IMR-90 (cell line): ENCODE measurements at regions not wholly inside any gene's neighbourhood (a gene's known extent, or its start where the extent isn't known, plus 50 kb on each side); places are given as distances from the start of the nearest gene placed in this dataset.

Source experiments
- ATAC-seq: fragments of 200-7000 bp; cut with Tn5 transposase; 2 replicates; pipeline ENCODE4 v1.9.1; 2020; ENCODE audit warnings: low read depth, mild to moderate bottlenecking, moderate library complexity
- BruUV-seq: library from RNA; stranded (reverse); fragments of 400-500 nt; replicated peaks from 2 replicates; lab custom pipeline; 2021; lab: Mats Ljungman, UMichigan
- CTCF ChIA-PET: fragments of 300-600 bp; formaldehyde crosslinking; extraction: SDS; loops from one replicate; lab custom pipeline; 2021; ENCODE audit warnings: antibody characterized with exemption; lab: Yijun Ruan, JAX
- POLR2A ChIA-PET: fragments of 300-600 bp; sonication (Branson Sonifier 250); formaldehyde crosslinking; loops from one replicate; lab custom pipeline; 2022; ENCODE audit warnings: antibody characterized with exemption; ENCODE audit not compliant: unreplicated experiment; lab: Charles Lee
- DNase-seq: peaks from one replicate; pipeline ENCODE4 v3.0.0; 2013
- H2AFZ ChIP-seq: replicated peaks from 2 replicates; pipeline ENCODE3; 2013; ENCODE audit warnings: low read length, mild to moderate bottlenecking; ENCODE audit not compliant: poor library complexity
- H2AK5ac ChIP-seq: 2 replicates; pipeline ENCODE4 v1.6.1; 2013; ENCODE audit warnings: low read depth, low read length, inconsistent platforms
- H2AK9ac ChIP-seq: replicated peaks from 2 replicates; pipeline ENCODE3; 2013; ENCODE audit warnings: mild to moderate bottlenecking, low read depth, low read length, moderate library complexity; ENCODE audit not compliant: poor library complexity
- H2BK120ac ChIP-seq: 2 replicates; pipeline ENCODE4 v1.6.1; 2013; ENCODE audit warnings: low read depth, low read length, inconsistent platforms
- H2BK15ac ChIP-seq: 3 replicates; pipeline ENCODE4 v1.6.1; 2013; ENCODE audit warnings: low read depth, low read length, inconsistent platforms
- H2BK20ac ChIP-seq: 2 replicates; pipeline ENCODE4 v1.6.1; 2013; ENCODE audit warnings: low read depth, mild to moderate bottlenecking, inconsistent platforms, low read length, moderate library complexity
- H2BK5ac ChIP-seq: 2 replicates; pipeline ENCODE4 v1.6.1; 2013; ENCODE audit warnings: mild to moderate bottlenecking, low read depth, low read length, inconsistent platforms; ENCODE audit not compliant: poor library complexity, severe bottlenecking
- H3K14ac ChIP-seq: replicated peaks from 2 replicates; pipeline ENCODE4 v1.6.1; 2013; ENCODE audit warnings: low read depth, low read length, inconsistent platforms
- H3K18ac ChIP-seq: 2 replicates; pipeline ENCODE4 v1.6.1; 2013; ENCODE audit warnings: low read depth, low read length, control low read depth
- H3K23ac ChIP-seq: 2 replicates; pipeline ENCODE4 v1.6.1; 2013; ENCODE audit warnings: low read depth, low read length, inconsistent platforms
- H3K27ac ChIP-seq: 2 replicates; pipeline ENCODE4 v1.5.1; 2013; ENCODE audit warnings: mild to moderate bottlenecking, control low read depth, low read length; ENCODE audit not compliant: insufficient read depth
- H3K27me3 ChIP-seq: 2 replicates; pipeline ENCODE4 v1.6.1; 2013; ENCODE audit warnings: low read length; ENCODE audit not compliant: control insufficient read depth, insufficient read depth
- H3K36me3 ChIP-seq: 2 replicates; pipeline ENCODE4 v1.6.1; 2013; ENCODE audit warnings: low read length, mixed read lengths; ENCODE audit not compliant: control insufficient read depth, insufficient read depth
- H3K4ac ChIP-seq: 2 replicates; pipeline ENCODE4 v1.6.1; 2013; ENCODE audit warnings: low read depth, low read length, inconsistent platforms
- H3K4me1 ChIP-seq: 2 replicates; pipeline ENCODE4 v1.6.1; 2013; ENCODE audit warnings: low read length, mixed read lengths; ENCODE audit not compliant: control insufficient read depth, insufficient read depth
- H3K4me2 ChIP-seq: 2 replicates; pipeline ENCODE4 v1.6.1; 2013; ENCODE audit warnings: low read depth, mild to moderate bottlenecking, control low read depth, low read length, moderate library complexity
- H3K4me3 ChIP-seq: 2 replicates; pipeline ENCODE4 v1.5.1; 2013; ENCODE audit warnings: low read depth, mild to moderate bottlenecking, control low read depth, low read length, moderate library complexity; ENCODE audit not compliant: insufficient read depth
- H3K56ac ChIP-seq: 2 replicates; pipeline ENCODE4 v1.6.1; 2013; ENCODE audit warnings: low read length, inconsistent platforms; ENCODE audit not compliant: insufficient read depth; ENCODE audit errors: extremely low read depth
- H3K79me1 ChIP-seq, 2 experiments: 2 replicates each; pipeline ENCODE4 v1.6.1; 2013; ENCODE audit warnings: low read length in 2 of 2, inconsistent platforms in 1 of 2, low read depth in 1 of 2
- H3K9ac ChIP-seq: 2 replicates; pipeline ENCODE4 v1.6.1; 2013; ENCODE audit warnings: low read depth, low read length, control low read depth
- H3K9me1 ChIP-seq: 2 replicates; pipeline ENCODE4 v1.6.1; 2013; ENCODE audit warnings: low read length, inconsistent platforms; ENCODE audit not compliant: insufficient read depth
- H3K9me3 ChIP-seq: 2 replicates; pipeline ENCODE4 v1.6.1; 2013; ENCODE audit warnings: low read length; ENCODE audit not compliant: control insufficient read depth, insufficient read depth
- H4K20me1 ChIP-seq: 2 replicates; pipeline ENCODE4 v1.6.1; 2013; ENCODE audit warnings: low read length, inconsistent platforms; ENCODE audit not compliant: insufficient read depth
- H4K5ac ChIP-seq: 2 replicates; pipeline ENCODE4 v1.6.1; 2013; ENCODE audit warnings: mild to moderate bottlenecking, low read depth, low read length, control low read depth
- H4K8ac ChIP-seq, 2 experiments: 2 replicates each; pipeline ENCODE4 v1.6.1; 2013; ENCODE audit warnings: low read depth in 2 of 2, low read length in 2 of 2, control low read depth in 1 of 2, inconsistent platforms in 1 of 2
- H4K91ac ChIP-seq: 2 replicates; pipeline ENCODE4 v1.6.1; 2013; ENCODE audit warnings: low read depth, low read length, inconsistent platforms; ENCODE audit not compliant: insufficient read depth
- SMC3 ChIP-seq: fragments of 150-350 bp; IDR thresholded peaks from 2 replicates; pipeline ENCODE4 v1.6.1; 2016; ENCODE audit warnings: low read depth, mild to moderate bottlenecking, antibody characterized with exemption, low read length, moderate library complexity
- WGBS, 2 experiments: methylation state at CpG; one replicate each; pipeline versions ENCODE4 v1.1.5 to v1.1.7; 2013; ENCODE audit warnings: missing lambda C conversion rate in 2 of 2; ENCODE audit not compliant: insufficient read length in 1 of 2; ENCODE audit errors: extremely low coverage in 2 of 2; 5-methylcytosine and 5-hydroxymethylcytosine counted together
- dilution Hi-C: fragments of 300-500 bp; cut with HindIII; formaldehyde crosslinking; loops from one replicate; pipeline ENCODE4 v1.14.3; 2018; ENCODE audit warnings: low sequenced_read_pairs; ENCODE audit not compliant: unreplicated experiment
- in situ Hi-C: fragments of 300-500 bp; cut with MboI; formaldehyde crosslinking; loops from 3 replicates; pipeline ENCODE4 v1.14.3; 2019; ENCODE audit warnings: low sequenced_read_pairs, inconsistent platforms, mixed read lengths
- intact Hi-C: fragments of 100-400 bp; cut with micrococcal nuclease; formaldehyde crosslinking; loops from 2 replicates; pipeline ENCODE4 v1.10.0; 2022
- TF ChIP-seq, protein P1 (sequence below): conservative IDR thresholded peaks from 2 replicates; pipeline ENCODE4 v1.5.1; 2012; ENCODE audit warnings: mild to moderate bottlenecking, low read depth, low read length, improper control_type of control experiment

DNA sequence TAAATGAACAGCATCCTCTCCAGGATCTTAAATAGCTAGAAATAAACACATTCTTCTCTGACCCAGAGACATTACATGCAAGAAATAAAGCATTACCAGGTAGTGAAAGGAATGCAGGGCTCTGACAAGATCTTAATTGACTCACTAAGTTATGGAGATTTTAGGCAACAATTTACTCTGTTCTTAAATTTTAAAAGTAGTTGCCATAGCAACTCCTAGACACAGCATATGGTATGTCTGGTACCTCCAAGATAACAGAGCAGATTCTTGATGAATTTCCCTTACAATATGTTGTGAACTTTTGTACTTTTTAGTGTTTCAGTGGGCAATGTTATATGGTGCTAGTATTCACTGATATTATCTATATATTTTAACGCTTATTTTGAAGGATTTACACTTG, 76.7 kb upstream of the G2E3 start:
- Histone ChIP-seq H3K4me3 (no peak overlapping the region), H2BK15ac (no peak overlapping the region), H3K4me2 (no peak overlapping the region), H3K56ac (no peak overlapping the region), H3K9ac (no peak overlapping the region), H2BK20ac (no peak overlapping the region), H3K4ac (no peak overlapping the region), H3K18ac (no peak overlapping the region), H3K79me1 (no peaks in the 10 kb centered on the region), H3K27me3 (no peaks in the 10 kb centered on the region), H2AFZ (no peak overlapping the region), H2AK9ac (no peak overlapping the region), H3K9me1 (no peaks in the 10 kb centered on the region), H3K36me3 (no peaks in the 10 kb centered on the region), H2AK5ac (no peak overlapping the region), H3K14ac (no peak overlapping the region), H3K27ac (no peak overlapping the region), H4K8ac (no peak overlapping the region), H3K9me3 (no peaks in the 10 kb centered on the region), H3K23ac (no peak overlapping the region), H4K20me1 (no peaks in the 10 kb centered on the region), H2BK5ac (no peak overlapping the region), H4K91ac (no peak overlapping the region), H2BK120ac (no peak overlapping the region), H3K4me1 (no peaks in the 10 kb centered on the region), H4K5ac (no peak overlapping the region)
- WGBS, 2 experiments = no CpG with 5 or more reads among the region's 1 CpG
- dilution Hi-C loops = no loop called here
- no TSS peak for BruUV-seq
- in situ Hi-C loops = no loop called here
- TF ChIP-seq SMC3 = no peak
- TF ChIP-seq, protein P1, sequence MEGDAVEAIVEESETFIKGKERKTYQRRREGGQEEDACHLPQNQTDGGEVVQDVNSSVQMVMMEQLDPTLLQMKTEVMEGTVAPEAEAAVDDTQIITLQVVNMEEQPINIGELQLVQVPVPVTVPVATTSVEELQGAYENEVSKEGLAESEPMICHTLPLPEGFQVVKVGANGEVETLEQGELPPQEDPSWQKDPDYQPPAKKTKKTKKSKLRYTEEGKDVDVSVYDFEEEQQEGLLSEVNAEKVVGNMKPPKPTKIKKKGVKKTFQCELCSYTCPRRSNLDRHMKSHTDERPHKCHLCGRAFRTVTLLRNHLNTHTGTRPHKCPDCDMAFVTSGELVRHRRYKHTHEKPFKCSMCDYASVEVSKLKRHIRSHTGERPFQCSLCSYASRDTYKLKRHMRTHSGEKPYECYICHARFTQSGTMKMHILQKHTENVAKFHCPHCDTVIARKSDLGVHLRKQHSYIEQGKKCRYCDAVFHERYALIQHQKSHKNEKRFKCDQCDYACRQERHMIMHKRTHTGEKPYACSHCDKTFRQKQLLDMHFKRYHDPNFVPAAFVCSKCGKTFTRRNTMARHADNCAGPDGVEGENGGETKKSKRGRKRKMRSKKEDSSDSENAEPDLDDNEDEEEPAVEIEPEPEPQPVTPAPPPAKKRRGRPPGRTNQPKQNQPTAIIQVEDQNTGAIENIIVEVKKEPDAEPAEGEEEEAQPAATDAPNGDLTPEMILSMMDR = no peak
- ATAC-seq (no peak), DNase-seq (no peak)
- CTCF ChIA-PET = no interaction called here
- POLR2A ChIA-PET = no interaction called here
- intact Hi-C loops = no loop called here
